GM12878 (cell line): ENCODE measurements at regions not wholly inside any gene's neighbourhood (a gene's known extent, or its start where the extent isn't known, plus 50 kb on each side); places are given as distances from the start of the nearest gene placed in this dataset.

Source experiments
- ATAC-seq: fragments of 200-7000 bp; cut with Tn5 transposase; 3 replicates; pipeline ENCODE4 v1.9.1; 2020; ENCODE audit warnings: mild to moderate bottlenecking, moderate library complexity
- BruUV-seq: library from RNA; stranded (reverse); fragments of 400-500 nt; replicated peaks from 2 replicates; lab custom pipeline; 2021; lab: Mats Ljungman, UMichigan
- CTCF ChIA-PET: fragments of 300-600 bp; sonication (Branson Sonifier 250); formaldehyde crosslinking; extraction: SDS; loops from one replicate; lab custom pipeline; 2021; ENCODE audit warnings: inconsistent platforms; lab: Yijun Ruan, JAX
- POLR2A ChIA-PET: fragments of 350-600 bp; formaldehyde crosslinking; extraction: SDS; loops from one replicate; lab custom pipeline; 2021; ENCODE audit warnings: inconsistent platforms; lab: Charles Lee
- RAD21 ChIA-PET: fragments of 300-600 bp; sonication (Branson Sonifier 250); formaldehyde crosslinking; loops from one replicate; lab custom pipeline; 2023; ENCODE audit warnings: antibody characterized with exemption; ENCODE audit not compliant: unreplicated experiment; lab: Charles Lee
- SMC1A ChIA-PET: fragments of 300-600 bp; sonication (Branson Sonifier 250); formaldehyde crosslinking; loops from one replicate; lab custom pipeline; 2023; ENCODE audit not compliant: unreplicated experiment, uncharacterized antibody; lab: Charles Lee
- DNase-seq: peaks from one replicate; pipeline ENCODE4 v3.0.0-alpha.2; 2011; ENCODE audit warnings: low read depth, low spot score
- FAIRE-seq: peaks from 3 replicates; lab custom pipeline; 2011; peaks lifted over from hg19 to GRCh38; lab: Jason Lieb, UNC
- H2AFZ ChIP-seq: 2 replicates; pipeline ENCODE4 v1.6.0; 2011; ENCODE audit warnings: low read depth, low read length, control low read depth; ENCODE audit not compliant: control insufficient read depth
- H3K27ac ChIP-seq: 2 replicates; pipeline ENCODE4 v1.5.1; 2011; ENCODE audit warnings: control low read depth; ENCODE audit not compliant: control insufficient read depth, insufficient read depth
- H3K27me3 ChIP-seq, 2 experiments: replicated peaks in 1 of 2; 2 replicates each; pipeline versions ENCODE4 v1.6.0 to v1.6.1; 2011; ENCODE audit warnings: low read length in 1 of 2; ENCODE audit not compliant: control insufficient read depth in 2 of 2, insufficient read depth in 2 of 2
- H3K36me3 ChIP-seq, 2 experiments: 2 replicates each; pipeline ENCODE4 v1.5.1; 2011; ENCODE audit warnings: low read length in 1 of 2; ENCODE audit not compliant: control insufficient read depth in 2 of 2, insufficient read depth in 2 of 2
- H3K4me1 ChIP-seq: 2 replicates; pipeline ENCODE4 v1.6.1; 2011; ENCODE audit warnings: mild to moderate bottlenecking, low read length, moderate library complexity, mixed read lengths; ENCODE audit not compliant: control insufficient read depth, insufficient read depth
- H3K4me2 ChIP-seq: 2 replicates; pipeline ENCODE4 v1.6.0; 2011; ENCODE audit warnings: control low read depth; ENCODE audit not compliant: control insufficient read depth, insufficient read depth
- H3K4me3 ChIP-seq: fragments of 200-600 bp; sonication (generic); 2 replicates; pipeline ENCODE4 v1.5.1; 2016
- H3K79me2 ChIP-seq: 2 replicates; pipeline ENCODE4 v1.6.0; 2011; ENCODE audit warnings: low read length; ENCODE audit not compliant: control insufficient read depth, insufficient read depth
- H3K9ac ChIP-seq: 2 replicates; pipeline ENCODE4 v1.8.0; 2011; ENCODE audit warnings: low read length, control low read depth, mixed read lengths; ENCODE audit not compliant: control insufficient read depth, insufficient read depth
- H3K9me3 ChIP-seq: replicated peaks from 3 replicates; pipeline ENCODE4 v1.5.1; 2011; ENCODE audit warnings: mild to moderate bottlenecking, low read length; ENCODE audit not compliant: control insufficient read depth, insufficient read depth
- H4K20me1 ChIP-seq: 2 replicates; pipeline ENCODE4 v1.6.0; 2011; ENCODE audit not compliant: control insufficient read depth, insufficient read depth
- BHLHE40 ChIP-seq, 2 experiments: fragments of 450-650 bp in 1 of 2; IDR thresholded peaks; 2 replicates each; pipeline ENCODE4 v1.6.1; 2011 to 2017; ENCODE audit warnings: low read depth in 2 of 2, borderline replicate concordance in 1 of 2, improper control_type of control experiment in 1 of 2, low read length in 1 of 2, mild to moderate bottlenecking in 1 of 2
- EP300 ChIP-seq, 2 experiments: fragments of 150-350 bp in 1 of 2; IDR thresholded peaks; 2 replicates each; pipeline ENCODE4 v1.6.1; 2011 to 2012; ENCODE audit warnings: low read depth in 2 of 2, low read length in 2 of 2, borderline replicate concordance in 1 of 2, improper control_type of control experiment in 1 of 2, inconsistent platforms in 1 of 2; ENCODE audit not compliant: control insufficient read depth in 1 of 2
- HCFC1 ChIP-seq: fragments of 150-350 bp; IDR thresholded peaks from 2 replicates; pipeline ENCODE4 v1.6.1; 2014; ENCODE audit warnings: low read length
- JUND ChIP-seq: IDR thresholded peaks from 2 replicates; pipeline ENCODE4 v1.6.1; 2012; ENCODE audit warnings: low read depth, mild to moderate bottlenecking, low read length, improper control_type of control experiment, moderate library complexity
- RAD51 ChIP-seq: fragments of 450-650 bp; IDR thresholded peaks from 2 replicates; pipeline ENCODE4 v1.6.1; 2016; ENCODE audit warnings: moderate library complexity, mild to moderate bottlenecking, inconsistent platforms
- SIX5 ChIP-seq: IDR thresholded peaks from 2 replicates; pipeline ENCODE4 v1.6.1; 2011; ENCODE audit warnings: mild to moderate bottlenecking, low read depth, low read length, moderate library complexity; ENCODE audit not compliant: severe bottlenecking
- SP1 ChIP-seq: IDR thresholded peaks from one replicate; pipeline ENCODE4 v1.6.1; 2011; ENCODE audit warnings: low read depth, low read length
- TARDBP ChIP-seq: IDR thresholded peaks from 2 replicates; pipeline ENCODE4 v1.6.1; 2016; ENCODE audit warnings: borderline replicate concordance
- ZSCAN29 ChIP-seq: fragments of 450-650 bp; IDR thresholded peaks from 2 replicates; pipeline ENCODE4 v1.6.1; 2017; ENCODE audit warnings: mild to moderate bottlenecking, moderate library complexity
- WGBS: methylation state at CpG from one replicate; pipeline ENCODE4 v1.1.6; 2016; ENCODE audit warnings: low lambda C conversion rate; ENCODE audit not compliant: insufficient replicate concordance, insufficient coverage; ENCODE audit errors: missing lambda C conversion rate; 5-methylcytosine and 5-hydroxymethylcytosine counted together
- in situ Hi-C: fragments of 300-500 bp; cut with MboI; formaldehyde crosslinking; loops from 9 replicates; pipeline ENCODE4 v1.14.3; 2018; ENCODE audit warnings: mixed read lengths
- intact Hi-C: fragments of 100-400 bp; cut with micrococcal nuclease; formaldehyde crosslinking; loops from one replicate; pipeline ENCODE4 v1.14.2; 2022; ENCODE audit not compliant: unreplicated experiment
- TF ChIP-seq, protein P1 (sequence below): IDR thresholded peaks from 2 replicates; pipeline ENCODE4 v1.6.1; 2011; ENCODE audit warnings: low read depth, low read length, improper control_type of control experiment, borderline replicate concordance
- TF ChIP-seq, protein P2 (sequence below): fragments of 450-650 bp; IDR thresholded peaks from 2 replicates; pipeline ENCODE4 v1.6.1; 2016; ENCODE audit warnings: mild to moderate bottlenecking
- TF ChIP-seq, protein P3 (sequence below): fragments of 150-350 bp; IDR thresholded peaks from 2 replicates; pipeline ENCODE4 v1.6.1; 2014; ENCODE audit warnings: mild to moderate bottlenecking, low read depth, low read length
- TF ChIP-seq, protein P4 (sequence below): fragments of 450-650 bp; IDR thresholded peaks from 2 replicates; pipeline ENCODE4 v1.6.1; 2017; ENCODE audit warnings: mild to moderate bottlenecking, low read depth, inconsistent platforms; ENCODE audit not compliant: poor library complexity, severe bottlenecking
- TF ChIP-seq, protein P5 (sequence below): fragments of 450-650 bp; IDR thresholded peaks from 2 replicates; pipeline ENCODE4 v1.6.1; 2017; ENCODE audit warnings: mild to moderate bottlenecking, moderate library complexity

DNA sequence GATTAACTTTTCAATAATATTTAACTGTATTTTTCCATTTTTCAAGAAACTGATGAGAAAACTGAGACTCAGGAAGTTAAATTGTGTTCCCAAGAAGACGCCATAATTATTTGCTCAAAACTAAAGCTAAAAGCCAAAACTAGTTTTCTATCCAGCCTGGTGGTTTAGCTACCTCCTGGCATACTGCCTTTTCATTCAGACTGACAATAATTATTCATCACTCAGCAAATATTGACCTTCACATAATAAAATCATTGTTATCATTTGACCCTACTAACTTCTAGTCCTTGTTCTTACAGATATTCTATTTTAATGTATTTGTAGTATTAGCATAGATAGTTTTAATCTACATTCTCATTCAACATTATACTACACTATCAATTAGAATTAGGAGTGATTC lies 210.6 kb upstream of the GADL1 start:
- FAIRE-seq, result no peak
- Histone ChIP-seq H3K79me2 (no peaks in the 10 kb centered on the region), H3K4me1 (no peaks in the 10 kb centered on the region), H3K27me3 (no peaks in the 10 kb centered on the region), H2AFZ (no peak overlapping the region), H3K4me3 (no peak overlapping the region), H3K9me3 (no peaks in the 10 kb centered on the region; the same call in 2 of the 3 replicates), H3K4me2 (no peak overlapping the region), H4K20me1 (no peaks in the 10 kb centered on the region), H3K27ac (no peak overlapping the region), H3K9ac (no peak overlapping the region), H3K36me3 (no peaks in the 10 kb centered on the region)
- BruUV-seq, result no TSS peak
- SMC1A ChIA-PET, result interaction anchor here (2.9 kb wide), 1 partner anchor 9 kb away, joined by 7 read pairs; no protein-coding TSS in a partner anchor
- intact Hi-C loops, result no loop called here
- 30% methylated on average over 1 of the region's 1 CpG for WGBS
- RAD21 ChIA-PET, result no interaction called here
- no peak for DNase-seq
- POLR2A ChIA-PET, result no interaction called here
- in situ Hi-C loops, result no loop called here
- CTCF ChIA-PET, result interaction anchor here (0.6 to 0.9 kb wide), 2 partner anchors 29 to 163 kb away, joined by 3 read pairs; no protein-coding TSS in a partner anchor
- ATAC-seq, result no peak
- TF ChIP-seq, protein P1, sequence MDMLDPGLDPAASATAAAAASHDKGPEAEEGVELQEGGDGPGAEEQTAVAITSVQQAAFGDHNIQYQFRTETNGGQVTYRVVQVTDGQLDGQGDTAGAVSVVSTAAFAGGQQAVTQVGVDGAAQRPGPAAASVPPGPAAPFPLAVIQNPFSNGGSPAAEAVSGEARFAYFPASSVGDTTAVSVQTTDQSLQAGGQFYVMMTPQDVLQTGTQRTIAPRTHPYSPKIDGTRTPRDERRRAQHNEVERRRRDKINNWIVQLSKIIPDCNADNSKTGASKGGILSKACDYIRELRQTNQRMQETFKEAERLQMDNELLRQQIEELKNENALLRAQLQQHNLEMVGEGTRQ, result no peak
- TF ChIP-seq, protein P2, sequence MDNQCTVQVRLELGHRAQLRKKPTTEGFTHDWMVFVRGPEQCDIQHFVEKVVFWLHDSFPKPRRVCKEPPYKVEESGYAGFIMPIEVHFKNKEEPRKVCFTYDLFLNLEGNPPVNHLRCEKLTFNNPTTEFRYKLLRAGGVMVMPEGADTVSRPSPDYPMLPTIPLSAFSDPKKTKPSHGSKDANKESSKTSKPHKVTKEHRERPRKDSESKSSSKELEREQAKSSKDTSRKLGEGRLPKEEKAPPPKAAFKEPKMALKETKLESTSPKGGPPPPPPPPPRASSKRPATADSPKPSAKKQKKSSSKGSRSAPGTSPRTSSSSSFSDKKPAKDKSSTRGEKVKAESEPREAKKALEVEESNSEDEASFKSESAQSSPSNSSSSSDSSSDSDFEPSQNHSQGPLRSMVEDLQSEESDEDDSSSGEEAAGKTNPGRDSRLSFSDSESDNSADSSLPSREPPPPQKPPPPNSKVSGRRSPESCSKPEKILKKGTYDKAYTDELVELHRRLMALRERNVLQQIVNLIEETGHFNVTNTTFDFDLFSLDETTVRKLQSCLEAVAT, result no peak
- TF ChIP-seq, protein P3, sequence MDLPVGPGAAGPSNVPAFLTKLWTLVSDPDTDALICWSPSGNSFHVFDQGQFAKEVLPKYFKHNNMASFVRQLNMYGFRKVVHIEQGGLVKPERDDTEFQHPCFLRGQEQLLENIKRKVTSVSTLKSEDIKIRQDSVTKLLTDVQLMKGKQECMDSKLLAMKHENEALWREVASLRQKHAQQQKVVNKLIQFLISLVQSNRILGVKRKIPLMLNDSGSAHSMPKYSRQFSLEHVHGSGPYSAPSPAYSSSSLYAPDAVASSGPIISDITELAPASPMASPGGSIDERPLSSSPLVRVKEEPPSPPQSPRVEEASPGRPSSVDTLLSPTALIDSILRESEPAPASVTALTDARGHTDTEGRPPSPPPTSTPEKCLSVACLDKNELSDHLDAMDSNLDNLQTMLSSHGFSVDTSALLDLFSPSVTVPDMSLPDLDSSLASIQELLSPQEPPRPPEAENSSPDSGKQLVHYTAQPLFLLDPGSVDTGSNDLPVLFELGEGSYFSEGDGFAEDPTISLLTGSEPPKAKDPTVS, result no peak
- TF ChIP-seq, protein P4, sequence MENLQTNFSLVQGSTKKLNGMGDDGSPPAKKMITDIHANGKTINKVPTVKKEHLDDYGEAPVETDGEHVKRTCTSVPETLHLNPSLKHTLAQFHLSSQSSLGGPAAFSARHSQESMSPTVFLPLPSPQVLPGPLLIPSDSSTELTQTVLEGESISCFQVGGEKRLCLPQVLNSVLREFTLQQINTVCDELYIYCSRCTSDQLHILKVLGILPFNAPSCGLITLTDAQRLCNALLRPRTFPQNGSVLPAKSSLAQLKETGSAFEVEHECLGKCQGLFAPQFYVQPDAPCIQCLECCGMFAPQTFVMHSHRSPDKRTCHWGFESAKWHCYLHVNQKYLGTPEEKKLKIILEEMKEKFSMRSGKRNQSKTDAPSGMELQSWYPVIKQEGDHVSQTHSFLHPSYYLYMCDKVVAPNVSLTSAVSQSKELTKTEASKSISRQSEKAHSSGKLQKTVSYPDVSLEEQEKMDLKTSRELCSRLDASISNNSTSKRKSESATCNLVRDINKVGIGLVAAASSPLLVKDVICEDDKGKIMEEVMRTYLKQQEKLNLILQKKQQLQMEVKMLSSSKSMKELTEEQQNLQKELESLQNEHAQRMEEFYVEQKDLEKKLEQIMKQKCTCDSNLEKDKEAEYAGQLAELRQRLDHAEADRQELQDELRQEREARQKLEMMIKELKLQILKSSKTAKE, result no peak
- no peak for TF ChIP-seq HCFC1
- no peak for TF ChIP-seq EP300 (IDR thresholded peaks at IDR 0.05; ENCODE audit: borderline replicate concordance in 1 of 2, control insufficient read depth in 1 of 2, low read depth in 2 of 2, low read length in 2 of 2)
- TF ChIP-seq, protein P5, sequence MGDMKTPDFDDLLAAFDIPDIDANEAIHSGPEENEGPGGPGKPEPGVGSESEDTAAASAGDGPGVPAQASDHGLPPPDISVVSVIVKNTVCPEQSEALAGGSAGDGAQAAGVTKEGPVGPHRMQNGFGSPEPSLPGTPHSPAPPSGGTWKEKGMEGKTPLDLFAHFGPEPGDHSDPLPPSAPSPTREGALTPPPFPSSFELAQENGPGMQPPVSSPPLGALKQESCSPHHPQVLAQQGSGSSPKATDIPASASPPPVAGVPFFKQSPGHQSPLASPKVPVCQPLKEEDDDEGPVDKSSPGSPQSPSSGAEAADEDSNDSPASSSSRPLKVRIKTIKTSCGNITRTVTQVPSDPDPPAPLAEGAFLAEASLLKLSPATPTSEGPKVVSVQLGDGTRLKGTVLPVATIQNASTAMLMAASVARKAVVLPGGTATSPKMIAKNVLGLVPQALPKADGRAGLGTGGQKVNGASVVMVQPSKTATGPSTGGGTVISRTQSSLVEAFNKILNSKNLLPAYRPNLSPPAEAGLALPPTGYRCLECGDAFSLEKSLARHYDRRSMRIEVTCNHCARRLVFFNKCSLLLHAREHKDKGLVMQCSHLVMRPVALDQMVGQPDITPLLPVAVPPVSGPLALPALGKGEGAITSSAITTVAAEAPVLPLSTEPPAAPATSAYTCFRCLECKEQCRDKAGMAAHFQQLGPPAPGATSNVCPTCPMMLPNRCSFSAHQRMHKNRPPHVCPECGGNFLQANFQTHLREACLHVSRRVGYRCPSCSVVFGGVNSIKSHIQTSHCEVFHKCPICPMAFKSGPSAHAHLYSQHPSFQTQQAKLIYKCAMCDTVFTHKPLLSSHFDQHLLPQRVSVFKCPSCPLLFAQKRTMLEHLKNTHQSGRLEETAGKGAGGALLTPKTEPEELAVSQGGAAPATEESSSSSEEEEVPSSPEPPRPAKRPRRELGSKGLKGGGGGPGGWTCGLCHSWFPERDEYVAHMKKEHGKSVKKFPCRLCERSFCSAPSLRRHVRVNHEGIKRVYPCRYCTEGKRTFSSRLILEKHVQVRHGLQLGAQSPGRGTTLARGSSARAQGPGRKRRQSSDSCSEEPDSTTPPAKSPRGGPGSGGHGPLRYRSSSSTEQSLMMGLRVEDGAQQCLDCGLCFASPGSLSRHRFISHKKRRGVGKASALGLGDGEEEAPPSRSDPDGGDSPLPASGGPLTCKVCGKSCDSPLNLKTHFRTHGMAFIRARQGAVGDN, result no peak
- no peak for TF ChIP-seq TARDBP
- TF ChIP-seq SP1, result no peak
- TF ChIP-seq ZSCAN29, result no peak
- TF ChIP-seq JUND, result no peak
- TF ChIP-seq BHLHE40 (IDR thresholded peaks at IDR 0.05; ENCODE audit: borderline replicate concordance in 1 of 2, low read depth in 2 of 2, low read length in 1 of 2), result no peak
- TF ChIP-seq RAD51, result no peak
- TF ChIP-seq SIX5, result no peak
